ENCODE measurements at regions not wholly inside any gene's neighbourhood (a gene's known extent, or its start where the extent isn't known, plus 50 kb on each side); places are given as distances from the start of the nearest gene placed in this dataset.

DNA sequence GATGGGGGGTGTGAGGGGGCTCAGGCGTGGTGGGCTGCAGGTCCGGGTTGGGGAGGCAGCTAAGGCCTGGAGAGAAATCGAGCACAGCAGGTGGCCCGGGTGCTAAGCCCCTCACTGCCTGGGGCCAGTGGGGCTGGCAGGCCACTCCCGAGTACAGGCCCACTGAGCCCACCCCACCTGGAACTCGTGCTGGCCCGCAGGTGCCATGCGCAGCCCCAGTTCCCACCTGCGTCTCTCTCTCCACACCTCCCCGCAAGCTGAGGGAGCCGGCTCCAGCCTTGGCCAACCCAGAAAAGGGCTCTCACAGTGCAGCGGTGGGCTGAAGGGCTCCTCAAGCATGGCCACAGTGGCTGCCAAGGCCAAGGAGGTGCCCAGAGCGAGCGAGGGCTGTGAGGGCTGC is 1047.1 kb upstream of the ADGRL4 start:
- intact Hi-C loops (cut with micrococcal nuclease; ENCODE audit: unreplicated experiment), result no loop called here
- DNase-seq (ENCODE audit: low spot score), result no peak
- no peak overlapping the region for H3K27ac ChIP-seq (ENCODE audit: low read depth, low read length, poor library complexity, severe bottlenecking)
- no peaks in the 10 kb centered on the region for H3K27me3 ChIP-seq (replicated peaks; ENCODE audit: insufficient read depth, low read depth, low read length, poor library complexity)
- H3K4me1 ChIP-seq (ENCODE audit: insufficient read depth, low read length, poor library complexity, severe bottlenecking), result peaks cover 16% of the 10 kb centered on the region
- no TSS peak for BruUV-seq (replicated peaks)
- TF ChIP-seq EZH2 (IDR thresholded peaks at IDR 0.05; ENCODE audit: borderline replicate concordance, low read depth, low read length, poor library complexity, severe bottlenecking), result no peak
- TF ChIP-seq, protein P1, sequence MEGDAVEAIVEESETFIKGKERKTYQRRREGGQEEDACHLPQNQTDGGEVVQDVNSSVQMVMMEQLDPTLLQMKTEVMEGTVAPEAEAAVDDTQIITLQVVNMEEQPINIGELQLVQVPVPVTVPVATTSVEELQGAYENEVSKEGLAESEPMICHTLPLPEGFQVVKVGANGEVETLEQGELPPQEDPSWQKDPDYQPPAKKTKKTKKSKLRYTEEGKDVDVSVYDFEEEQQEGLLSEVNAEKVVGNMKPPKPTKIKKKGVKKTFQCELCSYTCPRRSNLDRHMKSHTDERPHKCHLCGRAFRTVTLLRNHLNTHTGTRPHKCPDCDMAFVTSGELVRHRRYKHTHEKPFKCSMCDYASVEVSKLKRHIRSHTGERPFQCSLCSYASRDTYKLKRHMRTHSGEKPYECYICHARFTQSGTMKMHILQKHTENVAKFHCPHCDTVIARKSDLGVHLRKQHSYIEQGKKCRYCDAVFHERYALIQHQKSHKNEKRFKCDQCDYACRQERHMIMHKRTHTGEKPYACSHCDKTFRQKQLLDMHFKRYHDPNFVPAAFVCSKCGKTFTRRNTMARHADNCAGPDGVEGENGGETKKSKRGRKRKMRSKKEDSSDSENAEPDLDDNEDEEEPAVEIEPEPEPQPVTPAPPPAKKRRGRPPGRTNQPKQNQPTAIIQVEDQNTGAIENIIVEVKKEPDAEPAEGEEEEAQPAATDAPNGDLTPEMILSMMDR (conservative IDR thresholded peaks at IDR 0.05; ENCODE audit: low read depth, low read length), result no peak
- CTCF ChIA-PET, result no interaction called here
- H3K4me3 ChIP-seq (ENCODE audit: low read depth, low read length, poor library complexity, severe bottlenecking), result no peak overlapping the region
- H3K9me3 ChIP-seq (ENCODE audit: low read depth, low read length, poor library complexity, severe bottlenecking), result no peaks in the 10 kb centered on the region
- no peaks in the 10 kb centered on the region for H3K36me3 ChIP-seq (ENCODE audit: insufficient read depth, low read length, poor library complexity, severe bottlenecking)
- POLR2A ChIA-PET (ENCODE audit: low non-redundant PET), result no interaction called here

DNA sequence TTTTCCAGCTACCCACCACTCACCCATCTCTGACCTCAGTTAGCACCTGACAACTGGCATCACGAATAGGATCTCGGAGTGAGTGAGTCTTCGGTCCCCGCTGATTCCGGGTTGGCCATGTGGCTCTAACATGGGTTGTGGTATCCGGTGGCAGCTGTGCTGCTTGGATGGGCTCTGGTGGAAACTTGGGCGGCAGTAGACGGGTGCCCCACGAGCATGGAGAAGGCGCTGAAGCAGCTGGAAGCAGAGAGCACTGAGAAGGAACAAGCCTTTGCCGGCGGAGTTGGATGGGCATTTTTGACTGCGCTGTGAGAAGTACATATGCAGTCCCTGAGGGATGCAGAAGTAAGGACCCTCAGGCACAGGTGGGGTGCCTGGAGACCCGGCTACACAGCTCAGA is 1044.0 kb upstream of the ADGRL4 start:
- intact Hi-C loops (cut with micrococcal nuclease; ENCODE audit: unreplicated experiment), result no loop called here
- H3K9me3 ChIP-seq (ENCODE audit: low read depth, low read length, poor library complexity, severe bottlenecking), result no peaks in the 10 kb centered on the region
- CTCF ChIA-PET, result no interaction called here
- no peak overlapping the region for H3K4me3 ChIP-seq (ENCODE audit: low read depth, low read length, poor library complexity, severe bottlenecking)
- no peak overlapping the region for H3K27ac ChIP-seq (ENCODE audit: low read depth, low read length, poor library complexity, severe bottlenecking)
- H3K36me3 ChIP-seq (ENCODE audit: insufficient read depth, low read length, poor library complexity, severe bottlenecking), result no peaks in the 10 kb centered on the region
- POLR2A ChIA-PET (ENCODE audit: low non-redundant PET), result no interaction called here
- DNase-seq (ENCODE audit: low spot score), result no peak
- TF ChIP-seq EZH2 (IDR thresholded peaks at IDR 0.05; ENCODE audit: borderline replicate concordance, low read depth, low read length, poor library complexity, severe bottlenecking), result no peak
- TF ChIP-seq, protein P1 (conservative IDR thresholded peaks at IDR 0.05; ENCODE audit: low read depth, low read length), result no peak
- no TSS peak for BruUV-seq (replicated peaks)
- no peaks in the 10 kb centered on the region for H3K27me3 ChIP-seq (replicated peaks; ENCODE audit: insufficient read depth, low read depth, low read length, poor library complexity)
- peaks cover 29% of the 10 kb centered on the region for H3K4me1 ChIP-seq (ENCODE audit: insufficient read depth, low read length, poor library complexity, severe bottlenecking)

DNA sequence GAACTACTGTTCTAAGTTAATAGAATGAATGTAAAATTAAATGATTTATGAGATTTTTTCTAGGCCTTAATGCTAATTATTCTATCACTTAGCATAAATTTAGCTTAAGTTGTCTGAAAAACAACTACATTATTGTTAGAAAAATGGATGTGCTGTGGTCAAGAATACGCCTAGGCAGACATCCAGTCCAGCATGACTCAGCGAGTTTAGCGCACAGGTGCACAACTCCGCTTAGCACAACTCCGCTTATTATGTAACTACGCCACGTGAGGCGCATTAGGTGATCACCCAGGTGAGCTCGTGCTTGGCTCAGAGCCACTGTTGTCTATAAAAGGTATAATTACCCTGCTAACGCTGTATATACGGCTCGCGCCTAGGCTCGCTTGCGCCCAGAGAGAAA is 1043.6 kb upstream of the ADGRL4 start:
- Histone ChIP-seq H3K9me3 (ENCODE audit: low read depth, low read length, poor library complexity, severe bottlenecking) (no peaks in the 10 kb centered on the region), H3K27me3 (replicated peaks; ENCODE audit: insufficient read depth, low read depth, low read length, poor library complexity) (no peaks in the 10 kb centered on the region), H3K27ac (ENCODE audit: low read depth, low read length, poor library complexity, severe bottlenecking) (peak overlapping the region; percentile 66), H3K4me3 (ENCODE audit: low read depth, low read length, poor library complexity, severe bottlenecking) (no peak overlapping the region), H3K4me1 (ENCODE audit: insufficient read depth, low read length, poor library complexity, severe bottlenecking) (peaks cover 29% of the 10 kb centered on the region), H3K36me3 (ENCODE audit: insufficient read depth, low read length, poor library complexity, severe bottlenecking) (no peaks in the 10 kb centered on the region)
- ChIA-PET POLR2A (ENCODE audit: low non-redundant PET) (no interaction called here), CTCF (no interaction called here)
- TF ChIP-seq, protein P1 (conservative IDR thresholded peaks at IDR 0.05; ENCODE audit: low read depth, low read length), result no peak
- TF ChIP-seq EZH2 (IDR thresholded peaks at IDR 0.05; ENCODE audit: borderline replicate concordance, low read depth, low read length, poor library complexity, severe bottlenecking), result no peak
- intact Hi-C loops (cut with micrococcal nuclease; ENCODE audit: unreplicated experiment), result no loop called here
- no TSS peak for BruUV-seq (replicated peaks)
- no peak for DNase-seq (ENCODE audit: low spot score)

All from A673 (cell line).